ENCODE measurements at regions not wholly inside any gene's neighbourhood (a gene's known extent, or its start where the extent isn't known, plus 50 kb on each side); places are given as distances from the start of the nearest gene placed in this dataset.

DNA sequence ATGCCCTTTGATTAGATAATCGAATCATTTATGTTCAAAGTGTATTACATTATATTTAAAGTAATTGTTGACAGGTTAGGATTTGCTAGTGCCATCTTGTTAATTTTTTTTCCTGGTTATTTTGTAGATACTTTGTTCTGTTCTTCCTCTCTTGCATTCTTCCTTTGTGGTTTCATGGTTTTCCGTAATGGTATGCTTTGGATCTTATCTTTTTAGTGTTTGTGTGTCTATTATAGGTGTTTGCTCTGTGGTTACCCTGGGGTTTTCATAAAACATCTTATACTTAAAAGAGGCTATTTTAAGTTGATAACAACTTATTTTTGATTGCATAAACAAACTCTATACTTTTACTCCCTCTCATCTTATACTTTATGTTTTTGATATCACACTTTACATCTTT is 108.2 kb upstream of the SRD5A3 start:
- H3K27me3 ChIP-seq: no peaks in the 10 kb centered on the region
- 80 to 82% methylated on average over 2 of the region's 2 CpGs for WGBS, 2 donors
- TF ChIP-seq CTCF (IDR thresholded peaks at IDR 0.05) (no peak), POLR2A (IDR thresholded peaks at IDR 0.05) (no peak)

DNA sequence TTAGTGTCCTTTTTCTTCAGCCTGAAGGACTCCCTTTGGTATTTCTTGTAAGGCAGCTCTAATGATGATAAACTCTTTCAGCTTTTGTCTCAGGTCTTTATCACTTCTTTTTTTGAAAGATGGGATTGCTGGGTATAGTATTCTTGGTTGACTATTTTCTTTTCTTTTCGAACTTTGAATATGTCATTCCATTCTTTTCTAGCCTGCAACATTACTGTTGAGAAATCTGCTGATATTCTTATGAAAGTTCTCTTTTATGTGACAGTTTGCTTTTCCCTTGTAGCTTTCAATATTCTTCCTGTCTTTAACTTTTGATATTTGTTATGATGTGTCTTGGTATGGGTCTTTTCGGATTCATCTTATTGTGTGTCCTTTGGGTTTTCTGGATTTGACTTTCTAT is 107.6 kb upstream of the SRD5A3 start:
- H3K27ac ChIP-seq: no peak overlapping the region
- H3K4me1 ChIP-seq: no peaks in the 10 kb centered on the region
- H3K36me3 ChIP-seq (ENCODE audit: low read depth, missing control alignments): no peaks in the 10 kb centered on the region
- intact Hi-C loops (cut with DNase I; ENCODE audit: low total_unique reads): no loop called here
- no peaks in the 10 kb centered on the region for H3K9me3 ChIP-seq
- no peak for DNase-seq
- H3K4me3 ChIP-seq: no peak overlapping the region
- no peak for TF ChIP-seq CTCF (IDR thresholded peaks at IDR 0.05)
- TF ChIP-seq POLR2A (IDR thresholded peaks at IDR 0.05): no peak
- 84 to 98% methylated on average over 2 of the region's 2 CpGs for WGBS, 2 donors
- no peaks in the 10 kb centered on the region for H3K27me3 ChIP-seq

More for the DNA sequence above, 108.2 kb upstream of the SRD5A3 start:
- no peak overlapping the region for H3K27ac ChIP-seq
- H3K36me3 ChIP-seq (ENCODE audit: low read depth, missing control alignments): no peaks in the 10 kb centered on the region
- H3K9me3 ChIP-seq: no peaks in the 10 kb centered on the region
- no peak overlapping the region for H3K4me3 ChIP-seq
- H3K4me1 ChIP-seq: no peaks in the 10 kb centered on the region
- intact Hi-C loops (cut with DNase I; ENCODE audit: low total_unique reads): no loop called here
- DNase-seq: no peak

DNA sequence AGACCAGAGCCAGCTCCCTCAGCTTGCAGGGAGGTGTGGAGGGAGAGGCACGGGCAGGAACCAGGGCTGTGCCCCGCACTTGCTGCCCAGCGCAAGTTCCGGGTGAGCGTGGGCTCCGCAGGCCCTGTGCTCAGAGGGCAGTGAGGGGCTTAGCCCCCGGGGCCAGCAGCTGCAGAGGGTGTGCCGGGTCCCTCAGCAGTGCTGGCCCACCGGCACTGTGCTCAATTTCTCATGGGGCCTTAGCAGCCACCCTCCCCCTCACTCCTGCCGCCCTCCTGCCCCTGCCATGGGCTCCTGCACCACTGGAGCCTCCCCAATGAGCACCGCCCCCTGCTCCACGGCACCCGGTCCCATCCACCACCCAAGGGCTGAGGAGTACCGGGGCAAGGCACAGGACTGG is 104.6 kb upstream of the SRD5A3 start:
- Histone ChIP-seq H3K27ac (no peak overlapping the region), H3K27me3 (no peaks in the 10 kb centered on the region), H3K9me3 (no peaks in the 10 kb centered on the region), H3K4me1 (no peaks in the 10 kb centered on the region), H3K36me3 (ENCODE audit: low read depth, missing control alignments) (no peaks in the 10 kb centered on the region), H3K4me3 (no peak overlapping the region)
- 68 to 77% methylated on average over 9 to 13 of the region's 14 CpGs for WGBS, 2 donors
- intact Hi-C loops (cut with DNase I; ENCODE audit: low total_unique reads): no loop called here
- DNase-seq: no peak
- TF ChIP-seq POLR2A (IDR thresholded peaks at IDR 0.05) (no peak), CTCF (IDR thresholded peaks at IDR 0.05) (no peak)

DNA sequence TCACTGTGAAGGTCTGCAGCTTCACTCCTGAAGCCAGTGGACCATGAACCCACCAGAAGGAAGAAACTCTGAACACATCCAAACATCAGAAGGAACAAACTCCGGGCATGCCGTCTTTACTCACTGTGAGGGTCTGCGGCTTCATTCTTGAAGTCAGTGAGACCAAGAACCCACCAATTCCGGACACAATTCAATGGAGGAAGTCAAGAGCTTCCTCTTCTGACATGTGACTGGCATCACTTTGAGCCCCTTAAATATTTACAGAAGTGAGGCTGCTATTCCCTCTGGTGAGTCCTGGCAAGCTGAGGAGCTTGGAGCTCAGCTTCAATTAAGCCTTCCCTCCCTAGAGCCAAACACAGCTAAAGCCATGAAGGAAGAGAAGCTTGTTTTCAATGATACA is 103.5 kb upstream of the SRD5A3 start:
- Histone ChIP-seq H3K4me3 (no peak overlapping the region), H3K9me3 (no peaks in the 10 kb centered on the region), H3K27me3 (no peaks in the 10 kb centered on the region), H3K36me3 (ENCODE audit: low read depth, missing control alignments) (no peaks in the 10 kb centered on the region), H3K27ac (no peak overlapping the region), H3K4me1 (no peaks in the 10 kb centered on the region)
- TF ChIP-seq CTCF (IDR thresholded peaks at IDR 0.05) (no peak), POLR2A (IDR thresholded peaks at IDR 0.05) (no peak)
- intact Hi-C loops (cut with DNase I; ENCODE audit: low total_unique reads): no loop called here
- WGBS, 2 donors: 80 to 93% methylated on average over 4 of the region's 4 CpGs
- no peak for DNase-seq

- no peaks in the 10 kb centered on the region for H3K27me3 ChIP-seq
- TF ChIP-seq POLR2A (IDR thresholded peaks at IDR 0.05): no peak
- TF ChIP-seq CTCF (IDR thresholded peaks at IDR 0.05): no peak
- intact Hi-C loops (cut with DNase I; ENCODE audit: low total_unique reads): no loop called here
- no peak for DNase-seq
- H3K27ac ChIP-seq: no peak overlapping the region
- H3K4me3 ChIP-seq: no peak overlapping the region
- H3K36me3 ChIP-seq (ENCODE audit: low read depth, missing control alignments): no peaks in the 10 kb centered on the region
- no peaks in the 10 kb centered on the region for H3K4me1 ChIP-seq
- no peaks in the 10 kb centered on the region for H3K9me3 ChIP-seq
- 85 to 88% methylated on average over 5 of the region's 5 CpGs for WGBS, 2 donors
These were observed 98.5 kb upstream of the SRD5A3 start for GRCh38 chr4:55247521-55247920.
